Common myeloid progenitor, CD34-positive (primary cell): ENCODE measurements at regions not wholly inside any gene's neighbourhood (a gene's known extent, or its start where the extent isn't known, plus 50 kb on each side); places are given as distances from the start of the nearest gene placed in this dataset.
A peak's percentile ranks its signal among the peaks of the same experiment; 100 is the strongest.

Experiments used
- CTCF ChIA-PET: fragments of 350-600 bp; sonication (Branson Sonifier 250); formaldehyde crosslinking; loops from one replicate; lab custom pipeline; 2021; ENCODE audit warnings: antibody characterized with exemption; lab: Charles Lee
- POLR2A ChIA-PET: fragments of 350-600 bp; sonication (Branson Sonifier 250); formaldehyde crosslinking; loops from one replicate; lab custom pipeline; 2021; ENCODE audit warnings: antibody characterized with exemption; lab: Charles Lee
- DNase-seq, 3 donors: peaks; one replicate each; pipeline versions ENCODE4 v3.0.0 to v3.0.0-alpha.2; 2013
- H3K27ac ChIP-seq, 2 experiments: 1 replicate in 1 of 2; 2 replicates in 1 of 2; pipeline ENCODE4 v1.7.0; 2013; ENCODE audit warnings: inconsistent platforms in 2 of 2, low read length in 2 of 2, mild to moderate bottlenecking in 2 of 2, low read depth in 1 of 2, moderate library complexity in 1 of 2; ENCODE audit not compliant: severe bottlenecking in 2 of 2, insufficient read depth in 1 of 2, poor library complexity in 1 of 2
- H3K27me3 ChIP-seq, 5 experiments: replicated peaks in 2 of 5; 1 replicate in 3 of 5; 2 replicates in 2 of 5; pipeline versions ENCODE4 v1.6.1 to v1.7.0; 2013; ENCODE audit warnings: low read length in 4 of 5, mild to moderate bottlenecking in 2 of 5, moderate library complexity in 2 of 5, inconsistent platforms in 1 of 5; ENCODE audit not compliant: insufficient read depth in 5 of 5, control insufficient read depth in 4 of 5
- H3K36me3 ChIP-seq, 4 experiments: 1 replicate in 2 of 4; 2 replicates in 2 of 4; pipeline versions ENCODE4 v1.6.1 to v1.7.0; 2013; ENCODE audit warnings: low read length in 3 of 4, control low read depth in 1 of 4, mild to moderate bottlenecking in 1 of 4; ENCODE audit not compliant: control insufficient read depth in 4 of 4, insufficient read depth in 4 of 4
- H3K4me1 ChIP-seq, 4 experiments: 1 replicate in 3 of 4; 2 replicates in 1 of 4; pipeline versions ENCODE4 v1.6.1 to v1.7.1; 2013; ENCODE audit warnings: low read length in 3 of 4, mild to moderate bottlenecking in 3 of 4, control low read depth in 1 of 4, inconsistent platforms in 1 of 4, moderate library complexity in 1 of 4; ENCODE audit not compliant: control insufficient read depth in 4 of 4, insufficient read depth in 4 of 4; ENCODE audit errors: control extremely low read depth in 1 of 4
- H3K4me3 ChIP-seq, 7 experiments: 1 replicate in 4 of 7; 2 replicates in 3 of 7; pipeline versions ENCODE4 v1.5.1 to v1.7.0; 2013; ENCODE audit warnings: mild to moderate bottlenecking in 7 of 7, low read length in 6 of 7, moderate library complexity in 6 of 7, inconsistent platforms in 2 of 7, low read depth in 2 of 7, control low read depth in 1 of 7; ENCODE audit not compliant: insufficient read depth in 4 of 7, control insufficient read depth in 1 of 7; ENCODE audit errors: extremely low read depth in 1 of 7
- H3K9me3 ChIP-seq, 5 experiments: 1 replicate in 4 of 5; 2 replicates in 1 of 5; pipeline versions ENCODE4 v1.6.1 to v1.7.1; 2013; ENCODE audit warnings: low read length in 4 of 5, mild to moderate bottlenecking in 2 of 5, inconsistent platforms in 1 of 5, low read depth in 1 of 5, moderate library complexity in 1 of 5; ENCODE audit not compliant: control insufficient read depth in 4 of 5, insufficient read depth in 2 of 5; ENCODE audit errors: control extremely low read depth in 1 of 5
- WGBS: methylation state at CpG from one replicate; pipeline ENCODE4 v1.1.5; 2013; ENCODE audit not compliant: insufficient coverage; 5-methylcytosine and 5-hydroxymethylcytosine counted together

DNA sequence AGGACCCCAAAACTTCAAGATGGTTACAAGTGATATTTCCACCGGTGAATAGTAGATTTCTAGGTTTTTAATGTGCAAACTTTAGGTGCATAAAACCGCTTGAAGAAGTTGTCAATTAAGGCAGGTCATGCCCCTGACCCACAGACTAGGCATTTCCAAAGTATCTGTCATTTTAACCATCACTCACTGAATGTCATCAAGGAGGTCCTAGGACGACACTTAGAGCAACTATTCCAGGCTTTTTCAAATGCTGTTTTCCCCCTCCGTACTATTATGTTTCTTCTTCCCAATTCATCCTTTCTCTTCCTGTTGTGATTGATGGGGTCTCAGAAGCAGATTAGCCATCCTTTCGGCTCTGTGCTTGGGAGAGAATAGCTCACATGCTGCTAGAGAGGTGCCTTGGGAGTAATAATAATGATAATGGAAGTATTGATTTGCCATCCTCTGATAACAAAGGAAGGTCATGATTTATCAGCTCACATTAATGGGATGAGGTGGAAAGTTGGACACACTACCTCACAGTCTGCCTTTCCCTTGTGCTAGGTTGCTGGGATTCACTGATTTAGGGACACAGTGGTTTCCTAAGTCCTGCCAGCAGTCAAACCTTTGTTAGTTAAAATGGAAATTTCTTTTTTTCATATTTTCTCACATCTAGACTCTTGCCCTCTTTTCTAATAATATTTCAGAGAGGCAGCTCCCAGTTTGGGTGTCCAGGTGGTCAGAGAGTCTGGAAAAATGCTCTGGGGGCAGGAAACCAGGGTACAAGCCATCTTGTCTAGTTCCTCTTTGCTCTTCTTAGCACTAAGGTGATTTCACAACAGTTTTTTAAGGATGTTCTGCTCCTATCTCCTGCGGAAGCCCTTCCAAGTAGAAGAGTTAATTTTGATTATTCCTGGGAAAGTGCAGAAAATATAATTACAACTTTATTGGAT, 67.0 kb downstream of the PTTG1 start:
- H3K4me3 ChIP-seq = no peak overlapping the region
- no peaks in the 10 kb centered on the region for H3K27me3 ChIP-seq
- H3K9me3 ChIP-seq = no peaks in the 10 kb centered on the region
- peaks cover 8 to 32% (median 24%) of the 10 kb centered on the region in 4 experiments for H3K4me1 ChIP-seq
- no peak for DNase-seq
- no peak overlapping the region for H3K27ac ChIP-seq
- 100% methylated on average over 3 of the region's 6 CpGs for WGBS
- CTCF ChIA-PET = interaction anchor here (1.0 to 1.7 kb wide), 6 partner anchors 11 to 50 kb away, joined by 3 to 11 read pairs (median 4); no protein-coding TSS in a partner anchor
- POLR2A ChIA-PET = no interaction called here
- peaks cover 2 to 22% (median 8%) of the 10 kb centered on the region in 4 experiments for H3K36me3 ChIP-seq

DNA sequence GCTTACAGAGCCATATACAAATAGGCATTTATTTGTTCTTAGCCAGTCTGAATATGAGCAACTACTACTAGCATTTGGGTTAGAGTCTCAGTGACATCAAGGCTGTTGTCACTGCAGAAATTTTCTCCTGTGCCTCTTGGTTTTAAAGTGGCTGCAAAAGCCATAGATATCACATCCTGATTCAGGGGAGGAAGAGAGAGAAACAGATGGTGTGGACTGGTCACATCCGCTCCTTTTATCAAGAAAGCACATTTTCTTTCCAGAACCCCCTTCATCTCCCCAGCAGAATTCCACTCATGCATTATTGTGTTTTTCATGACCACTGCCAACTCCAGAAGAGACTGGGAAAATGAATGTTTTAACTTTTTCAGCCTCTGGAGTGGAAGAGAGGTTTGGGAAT, 69.8 kb downstream of the PTTG1 start:
- peak in 1 of 3 donors; percentile 57 for DNase-seq
- peaks cover 16 to 56% (median 38%) of the 10 kb centered on the region in 4 experiments for H3K4me1 ChIP-seq
- WGBS = no CpG with 5 or more reads among the region's 1 CpG
- no peak overlapping the region for H3K4me3 ChIP-seq
- no peaks in the 10 kb centered on the region for H3K9me3 ChIP-seq
- no peaks in the 10 kb centered on the region for H3K27me3 ChIP-seq
- ChIA-PET CTCF (interaction anchor here (0.9 to 2.1 kb wide), 3 partner anchors 8 to 54 kb away, joined by 3 to 6 read pairs (median 3); no protein-coding TSS in a partner anchor), POLR2A (no interaction called here)
- H3K36me3 ChIP-seq = peaks cover 0 to 9% (median 0%) of the 10 kb centered on the region in 4 experiments
- H3K27ac ChIP-seq = peak overlapping the region in 1 of 2 experiments; percentile 29

DNA sequence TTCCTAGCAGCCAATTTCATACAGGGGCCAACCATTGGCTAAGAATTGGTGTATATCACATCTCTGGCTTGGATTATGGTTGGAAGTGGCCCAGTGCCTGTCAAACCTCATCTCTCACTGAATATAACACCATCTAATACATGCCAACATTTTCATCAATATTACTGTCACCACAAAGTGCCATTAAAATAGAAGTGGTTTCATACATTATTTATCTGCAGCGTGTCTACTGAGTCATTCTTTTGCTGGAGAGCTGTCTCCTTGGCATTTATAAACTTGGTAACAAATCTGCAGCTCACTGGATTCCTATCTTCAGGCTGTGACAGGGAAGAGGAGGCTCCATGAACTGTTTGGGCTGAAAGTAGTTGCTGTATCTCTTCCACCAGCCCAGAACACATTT, 70.9 kb downstream of the PTTG1 start:
- H3K27me3 ChIP-seq = no peaks in the 10 kb centered on the region
- ChIA-PET CTCF (interaction anchor here (0.7 to 6.9 kb wide), 5 partner anchors 12 to 1676 kb away, joined by 3 to 51 read pairs (median 4); no protein-coding TSS in a partner anchor), POLR2A (interaction anchor here (2.3 kb wide), 1 partner anchor 25 kb away, joined by 10 read pairs; no protein-coding TSS in a partner anchor)
- no peaks in the 10 kb centered on the region for H3K9me3 ChIP-seq
- no peak overlapping the region for H3K4me3 ChIP-seq
- DNase-seq = peak in 1 of 3 donors; percentile 32
- no peaks in the 10 kb centered on the region for H3K36me3 ChIP-seq
- WGBS = no CpG with 5 or more reads among the region's 1 CpG
- H3K27ac ChIP-seq = peak overlapping the region in 1 of 2 experiments; percentile 55
- H3K4me1 ChIP-seq = peaks cover 16 to 58% (median 38%) of the 10 kb centered on the region in 4 experiments

DNA sequence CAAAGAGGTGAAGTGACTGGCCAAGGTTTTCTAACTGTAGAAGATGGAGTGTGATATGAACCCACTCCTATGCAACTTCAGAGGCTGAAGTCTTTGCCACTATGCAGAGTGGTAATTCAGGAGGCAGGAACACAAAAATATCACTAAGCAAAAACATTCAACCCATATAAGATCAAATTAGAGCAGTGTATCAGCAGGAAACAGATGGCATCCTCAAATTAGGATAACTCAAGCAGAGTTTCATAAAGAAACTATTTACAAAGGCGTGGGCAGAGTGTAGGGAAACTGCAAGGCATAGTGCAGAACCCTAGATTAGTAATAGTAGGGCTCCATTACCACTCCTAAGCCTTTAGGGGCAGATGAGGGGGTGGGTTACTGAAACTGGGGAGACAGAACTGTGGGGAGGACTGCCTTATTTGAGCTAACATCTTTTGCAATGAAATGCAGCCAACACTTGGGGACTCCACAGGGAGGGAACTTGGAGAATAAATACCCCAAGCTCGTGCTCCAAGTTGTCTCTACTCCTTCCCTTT, 72.2 kb downstream of the PTTG1 start:
- CTCF ChIA-PET = interaction anchor here (0.8 to 6.9 kb wide), 8 partner anchors 8 to 55 kb away, joined by 3 to 51 read pairs (median 4); no protein-coding TSS in a partner anchor
- Histone ChIP-seq H3K36me3 (no peaks in the 10 kb centered on the region), H3K4me3 (peak overlapping the region in 2 of 7 experiments; percentile 4 to 38), H3K9me3 (no peaks in the 10 kb centered on the region), H3K27ac (peak overlapping the region; percentile 27 to 72), H3K27me3 (no peaks in the 10 kb centered on the region), H3K4me1 (peaks cover 14 to 52% (median 33%) of the 10 kb centered on the region in 4 experiments)
- POLR2A ChIA-PET = interaction anchor here (1.0 to 2.3 kb wide), 2 partner anchors 16 to 27 kb away, joined by 5 to 10 read pairs; no protein-coding TSS in a partner anchor
- WGBS = 7% methylated on average over 2 of the region's 2 CpGs
- DNase-seq = peak; percentile 87 to 98 (median 96)

DNA sequence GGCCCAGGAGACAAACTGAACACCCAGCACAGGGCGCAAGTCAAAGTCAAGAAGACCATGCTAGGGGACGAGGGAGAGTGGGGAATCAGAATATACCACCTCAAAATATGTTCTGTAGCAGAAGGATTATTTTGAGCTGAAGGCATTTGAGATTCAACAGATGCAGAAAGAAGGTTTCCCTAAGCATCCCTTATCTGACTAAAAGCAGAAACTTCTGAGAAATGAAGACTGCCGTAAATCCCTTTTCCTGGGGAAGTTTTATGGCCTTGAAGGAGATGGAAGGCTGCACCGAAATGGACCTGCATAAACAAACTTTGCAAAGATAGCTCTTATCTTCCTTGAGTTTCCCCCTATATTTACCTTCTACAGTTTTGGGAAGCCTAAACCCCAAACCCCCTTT, 72.8 kb downstream of the PTTG1 start:
- POLR2A ChIA-PET = interaction anchor here (2.3 kb wide), 1 partner anchor 27 kb away, joined by 10 read pairs; no protein-coding TSS in a partner anchor
- CTCF ChIA-PET = interaction anchor here (0.8 to 6.9 kb wide), 8 partner anchors 9 to 55 kb away, joined by 3 to 51 read pairs (median 4); no protein-coding TSS in a partner anchor
- peak overlapping the region in 2 of 7 experiments; percentile 4 to 38 for H3K4me3 ChIP-seq
- no peaks in the 10 kb centered on the region for H3K27me3 ChIP-seq
- no peaks in the 10 kb centered on the region for H3K36me3 ChIP-seq
- H3K4me1 ChIP-seq = peaks cover 10 to 48% (median 30%) of the 10 kb centered on the region in 4 experiments
- peak overlapping the region in 1 of 2 experiments; percentile 28 for H3K27ac ChIP-seq
- peak in 1 of 3 donors; percentile 36 for DNase-seq
- no peaks in the 10 kb centered on the region for H3K9me3 ChIP-seq
- 0% methylated on average over 1 of the region's 4 CpGs for WGBS

DNA sequence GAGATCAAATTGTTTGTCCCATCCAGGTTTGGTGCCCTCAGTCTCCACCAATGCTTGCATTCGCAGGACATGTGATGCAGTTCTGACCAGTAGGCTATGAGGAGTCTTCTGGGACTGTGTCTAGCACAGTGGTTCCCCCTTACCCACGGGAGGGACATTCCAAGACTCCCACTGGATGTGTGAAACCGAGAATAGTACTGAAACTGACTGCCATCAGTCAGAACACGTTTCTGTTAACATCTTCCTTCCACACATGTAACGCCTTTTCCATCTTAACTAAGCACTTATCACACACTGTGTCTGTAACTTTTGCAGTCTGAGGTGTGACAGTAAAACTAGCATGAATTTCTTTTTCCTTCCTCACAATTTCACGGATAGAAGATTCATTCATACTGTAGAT, 74.7 kb downstream of the PTTG1 start:
- no peak overlapping the region for H3K27ac ChIP-seq
- 90% methylated on average over 4 of the region's 6 CpGs for WGBS
- peaks cover 10 to 61% (median 37%) of the 10 kb centered on the region in 4 experiments for H3K4me1 ChIP-seq
- no peak for DNase-seq
- CTCF ChIA-PET = interaction anchor here (6.9 kb wide), 1 partner anchor 11 kb away, joined by 51 read pairs; no protein-coding TSS in a partner anchor
- no peaks in the 10 kb centered on the region for H3K27me3 ChIP-seq
- POLR2A ChIA-PET = no interaction called here
- H3K36me3 ChIP-seq = no peaks in the 10 kb centered on the region
- H3K4me3 ChIP-seq = no peak overlapping the region
- H3K9me3 ChIP-seq = no peaks in the 10 kb centered on the region
